GM12878 (cell line): ENCODE measurements at regions not wholly inside any gene's neighbourhood (a gene's known extent, or its start where the extent isn't known, plus 50 kb on each side); places are given as distances from the start of the nearest gene placed in this dataset.

Experiments
- ATAC-seq: fragments of 200-7000 bp; cut with Tn5 transposase; 3 replicates; pipeline ENCODE4 v1.9.1; 2020; ENCODE audit warnings: mild to moderate bottlenecking, moderate library complexity
- BruUV-seq: library from RNA; stranded (reverse); fragments of 400-500 nt; replicated peaks from 2 replicates; lab custom pipeline; 2021; lab: Mats Ljungman, UMichigan
- CTCF ChIA-PET: fragments of 300-600 bp; sonication (Branson Sonifier 250); formaldehyde crosslinking; extraction: SDS; loops from one replicate; lab custom pipeline; 2021; ENCODE audit warnings: inconsistent platforms; lab: Yijun Ruan, JAX
- POLR2A ChIA-PET: fragments of 350-600 bp; formaldehyde crosslinking; extraction: SDS; loops from one replicate; lab custom pipeline; 2021; ENCODE audit warnings: inconsistent platforms; lab: Charles Lee
- RAD21 ChIA-PET: fragments of 300-600 bp; sonication (Branson Sonifier 250); formaldehyde crosslinking; loops from one replicate; lab custom pipeline; 2023; ENCODE audit warnings: antibody characterized with exemption; ENCODE audit not compliant: unreplicated experiment; lab: Charles Lee
- SMC1A ChIA-PET: fragments of 300-600 bp; sonication (Branson Sonifier 250); formaldehyde crosslinking; loops from one replicate; lab custom pipeline; 2023; ENCODE audit not compliant: unreplicated experiment, uncharacterized antibody; lab: Charles Lee
- DNase-seq: peaks from one replicate; pipeline ENCODE4 v3.0.0-alpha.2; 2011; ENCODE audit warnings: low read depth, low spot score
- FAIRE-seq: peaks from 3 replicates; lab custom pipeline; 2011; peaks lifted over from hg19 to GRCh38; lab: Jason Lieb, UNC
- H2AFZ ChIP-seq: 2 replicates; pipeline ENCODE4 v1.6.0; 2011; ENCODE audit warnings: low read depth, low read length, control low read depth; ENCODE audit not compliant: control insufficient read depth
- H3K27ac ChIP-seq: 2 replicates; pipeline ENCODE4 v1.5.1; 2011; ENCODE audit warnings: control low read depth; ENCODE audit not compliant: control insufficient read depth, insufficient read depth
- H3K27me3 ChIP-seq, 2 experiments: replicated peaks in 1 of 2; 2 replicates each; pipeline versions ENCODE4 v1.6.0 to v1.6.1; 2011; ENCODE audit warnings: low read length in 1 of 2; ENCODE audit not compliant: control insufficient read depth in 2 of 2, insufficient read depth in 2 of 2
- H3K36me3 ChIP-seq, 2 experiments: 2 replicates each; pipeline ENCODE4 v1.5.1; 2011; ENCODE audit warnings: low read length in 1 of 2; ENCODE audit not compliant: control insufficient read depth in 2 of 2, insufficient read depth in 2 of 2
- H3K4me1 ChIP-seq: 2 replicates; pipeline ENCODE4 v1.6.1; 2011; ENCODE audit warnings: mild to moderate bottlenecking, low read length, moderate library complexity, mixed read lengths; ENCODE audit not compliant: control insufficient read depth, insufficient read depth
- H3K4me2 ChIP-seq: 2 replicates; pipeline ENCODE4 v1.6.0; 2011; ENCODE audit warnings: control low read depth; ENCODE audit not compliant: control insufficient read depth, insufficient read depth
- H3K4me3 ChIP-seq: fragments of 200-600 bp; sonication (generic); 2 replicates; pipeline ENCODE4 v1.5.1; 2016
- H3K79me2 ChIP-seq: 2 replicates; pipeline ENCODE4 v1.6.0; 2011; ENCODE audit warnings: low read length; ENCODE audit not compliant: control insufficient read depth, insufficient read depth
- H3K9ac ChIP-seq: 2 replicates; pipeline ENCODE4 v1.8.0; 2011; ENCODE audit warnings: low read length, control low read depth, mixed read lengths; ENCODE audit not compliant: control insufficient read depth, insufficient read depth
- H3K9me3 ChIP-seq: replicated peaks from 3 replicates; pipeline ENCODE4 v1.5.1; 2011; ENCODE audit warnings: mild to moderate bottlenecking, low read length; ENCODE audit not compliant: control insufficient read depth, insufficient read depth
- H4K20me1 ChIP-seq: 2 replicates; pipeline ENCODE4 v1.6.0; 2011; ENCODE audit not compliant: control insufficient read depth, insufficient read depth
- CBX3 ChIP-seq: fragments of 200-600 bp; sonication (generic); IDR thresholded peaks from 2 replicates; pipeline ENCODE4 v1.6.1; 2016; ENCODE audit warnings: low read depth, borderline replicate concordance
- TARDBP ChIP-seq: IDR thresholded peaks from 2 replicates; pipeline ENCODE4 v1.6.1; 2016; ENCODE audit warnings: borderline replicate concordance
- USF1 ChIP-seq: IDR thresholded peaks from 2 replicates; pipeline ENCODE4 v1.6.1; 2011; ENCODE audit warnings: borderline replicate concordance, low read depth, mild to moderate bottlenecking, moderate library complexity, mixed read lengths, low read length; ENCODE audit not compliant: insufficient read depth; ENCODE audit errors: extremely low read length
- WGBS: methylation state at CpG from one replicate; pipeline ENCODE4 v1.1.6; 2016; ENCODE audit warnings: low lambda C conversion rate; ENCODE audit not compliant: insufficient replicate concordance, insufficient coverage; ENCODE audit errors: missing lambda C conversion rate; 5-methylcytosine and 5-hydroxymethylcytosine counted together
- in situ Hi-C: fragments of 300-500 bp; cut with MboI; formaldehyde crosslinking; loops from 9 replicates; pipeline ENCODE4 v1.14.3; 2018; ENCODE audit warnings: mixed read lengths
- intact Hi-C: fragments of 100-400 bp; cut with micrococcal nuclease; formaldehyde crosslinking; loops from one replicate; pipeline ENCODE4 v1.14.2; 2022; ENCODE audit not compliant: unreplicated experiment
- TF ChIP-seq, protein P1 (sequence below): fragments of 450-650 bp; IDR thresholded peaks from 2 replicates; pipeline ENCODE4 v1.6.1; 2017; ENCODE audit warnings: mild to moderate bottlenecking
- TF ChIP-seq, protein P2 (sequence below): IDR thresholded peaks from 2 replicates; pipeline ENCODE4 v1.6.1; 2011; ENCODE audit warnings: low read depth, low read length, improper control_type of control experiment, borderline replicate concordance

GRCh38 chr5:57072218-57072892, 101.5 kb upstream of the GPBP1 start:
- ChIA-PET RAD21 (no interaction called here), POLR2A (no interaction called here), CTCF (no interaction called here), SMC1A (no interaction called here)
- Histone ChIP-seq H3K4me2 (no peak overlapping the region), H3K9me3 (no peaks in the 10 kb centered on the region; the same call in 2 of the 3 replicates), H3K9ac (no peak overlapping the region), H4K20me1 (no peaks in the 10 kb centered on the region), H3K27me3 (no peaks in the 10 kb centered on the region), H3K4me3 (no peak overlapping the region), H3K36me3 (no peaks in the 10 kb centered on the region), H3K4me1 (no peaks in the 10 kb centered on the region), H3K27ac (no peak overlapping the region), H2AFZ (no peak overlapping the region), H3K79me2 (no peaks in the 10 kb centered on the region)
- in situ Hi-C loops, result no loop called here
- TF ChIP-seq USF1 (no peak), CBX3 (no peak), TARDBP (no peak)
- TF ChIP-seq, protein P1, sequence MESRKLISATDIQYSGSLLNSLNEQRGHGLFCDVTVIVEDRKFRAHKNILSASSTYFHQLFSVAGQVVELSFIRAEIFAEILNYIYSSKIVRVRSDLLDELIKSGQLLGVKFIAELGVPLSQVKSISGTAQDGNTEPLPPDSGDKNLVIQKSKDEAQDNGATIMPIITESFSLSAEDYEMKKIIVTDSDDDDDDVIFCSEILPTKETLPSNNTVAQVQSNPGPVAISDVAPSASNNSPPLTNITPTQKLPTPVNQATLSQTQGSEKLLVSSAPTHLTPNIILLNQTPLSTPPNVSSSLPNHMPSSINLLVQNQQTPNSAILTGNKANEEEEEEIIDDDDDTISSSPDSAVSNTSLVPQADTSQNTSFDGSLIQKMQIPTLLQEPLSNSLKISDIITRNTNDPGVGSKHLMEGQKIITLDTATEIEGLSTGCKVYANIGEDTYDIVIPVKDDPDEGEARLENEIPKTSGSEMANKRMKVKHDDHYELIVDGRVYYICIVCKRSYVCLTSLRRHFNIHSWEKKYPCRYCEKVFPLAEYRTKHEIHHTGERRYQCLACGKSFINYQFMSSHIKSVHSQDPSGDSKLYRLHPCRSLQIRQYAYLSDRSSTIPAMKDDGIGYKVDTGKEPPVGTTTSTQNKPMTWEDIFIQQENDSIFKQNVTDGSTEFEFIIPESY, result no peak
- TF ChIP-seq, protein P2, sequence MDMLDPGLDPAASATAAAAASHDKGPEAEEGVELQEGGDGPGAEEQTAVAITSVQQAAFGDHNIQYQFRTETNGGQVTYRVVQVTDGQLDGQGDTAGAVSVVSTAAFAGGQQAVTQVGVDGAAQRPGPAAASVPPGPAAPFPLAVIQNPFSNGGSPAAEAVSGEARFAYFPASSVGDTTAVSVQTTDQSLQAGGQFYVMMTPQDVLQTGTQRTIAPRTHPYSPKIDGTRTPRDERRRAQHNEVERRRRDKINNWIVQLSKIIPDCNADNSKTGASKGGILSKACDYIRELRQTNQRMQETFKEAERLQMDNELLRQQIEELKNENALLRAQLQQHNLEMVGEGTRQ, result no peak
- DNase-seq, result no peak
- ATAC-seq, result no peak
- intact Hi-C loops, result no loop called here
- BruUV-seq, result no TSS peak
- WGBS, result 0% methylated on average over 3 of the region's 3 CpGs
- no peak for FAIRE-seq
